H9 (cell line): ENCODE measurements at regions not wholly inside any gene's neighbourhood (a gene's known extent, or its start where the extent isn't known, plus 50 kb on each side); places are given as distances from the start of the nearest gene placed in this dataset.

ENCODE experiments used
- DNase-seq: peaks from one replicate; pipeline ENCODE4 v3.0.0-alpha.2; 2017
- H2AFZ ChIP-seq: one replicate; pipeline ENCODE4 v1.6.1; 2013; ENCODE audit warnings: mild to moderate bottlenecking, low read length, control low read depth, moderate library complexity
- H2AK5ac ChIP-seq: 2 replicates; pipeline ENCODE4 v1.6.1; 2013; ENCODE audit warnings: low read length, control low read depth, mixed read lengths; ENCODE audit not compliant: insufficient read length
- H2BK120ac ChIP-seq: one replicate; pipeline ENCODE4 v1.6.1; 2013; ENCODE audit warnings: low read depth, mild to moderate bottlenecking, low read length, control low read depth, inconsistent platforms; ENCODE audit not compliant: poor library complexity, severe bottlenecking
- H2BK12ac ChIP-seq: 2 replicates; pipeline ENCODE4 v1.6.1; 2013; ENCODE audit warnings: low read length, control low read depth, mixed read lengths, low read depth; ENCODE audit not compliant: insufficient read length
- H2BK15ac ChIP-seq: 2 replicates; pipeline ENCODE4 v1.6.1; 2013; ENCODE audit warnings: low read depth, low read length, control low read depth
- H2BK20ac ChIP-seq: one replicate; pipeline ENCODE4 v1.6.1; 2013; ENCODE audit warnings: low read depth, mild to moderate bottlenecking, low read length, control low read depth, inconsistent platforms; ENCODE audit not compliant: poor library complexity, severe bottlenecking
- H2BK5ac ChIP-seq: 2 replicates; pipeline ENCODE4 v1.6.1; 2013; ENCODE audit warnings: low read length, control low read depth, mixed read lengths; ENCODE audit not compliant: insufficient read length
- H3K14ac ChIP-seq: 2 replicates; pipeline ENCODE4 v1.6.1; 2013; ENCODE audit warnings: low read length, control low read depth; ENCODE audit not compliant: insufficient read depth
- H3K18ac ChIP-seq: 2 replicates; pipeline ENCODE4 v1.6.1; 2013; ENCODE audit warnings: low read depth, mild to moderate bottlenecking, mixed read lengths, low read length, control low read depth; ENCODE audit not compliant: insufficient read length
- H3K23ac ChIP-seq: 2 replicates; pipeline ENCODE4 v1.6.1; 2013; ENCODE audit warnings: low read length, control low read depth, mixed read lengths, low read depth; ENCODE audit not compliant: insufficient read length
- H3K23me2 ChIP-seq: 2 replicates; pipeline ENCODE4 v1.6.1; 2013; ENCODE audit warnings: low read depth, mild to moderate bottlenecking, mixed read lengths, low read length, control low read depth; ENCODE audit not compliant: insufficient read length, poor library complexity, severe bottlenecking
- H3K27ac ChIP-seq: 2 replicates; pipeline ENCODE4 v1.5.1; 2013; ENCODE audit warnings: low read length, control low read depth, mixed read lengths, low read depth; ENCODE audit not compliant: insufficient read length
- H3K27me3 ChIP-seq: 2 replicates; pipeline ENCODE4 v1.6.1; 2013; ENCODE audit warnings: low read length, control low read depth, inconsistent platforms; ENCODE audit not compliant: insufficient read depth
- H3K4ac ChIP-seq: 2 replicates; pipeline ENCODE4 v1.6.1; 2013; ENCODE audit warnings: low read depth, mild to moderate bottlenecking, control low read depth, inconsistent platforms, low read length, moderate library complexity
- H3K4me1 ChIP-seq: 2 replicates; pipeline ENCODE4 v1.6.1; 2013; ENCODE audit warnings: low read length, control low read depth, inconsistent platforms; ENCODE audit not compliant: insufficient read depth
- H3K4me2 ChIP-seq: 2 replicates; pipeline ENCODE4 v1.6.1; 2013; ENCODE audit warnings: low read length, control low read depth, mixed read lengths; ENCODE audit not compliant: insufficient read length, insufficient read depth
- H3K56ac ChIP-seq: 2 replicates; pipeline ENCODE4 v1.6.1; 2013; ENCODE audit warnings: low read depth, mild to moderate bottlenecking, mixed read lengths, low read length, control low read depth; ENCODE audit not compliant: insufficient read length
- H3K79me1 ChIP-seq: 2 replicates; pipeline ENCODE4 v1.6.1; 2013; ENCODE audit warnings: low read depth, mild to moderate bottlenecking, moderate library complexity, low read length, control low read depth, inconsistent platforms; ENCODE audit not compliant: insufficient read depth, poor library complexity, severe bottlenecking
- H3K79me2 ChIP-seq: 2 replicates; pipeline ENCODE4 v1.6.1; 2013; ENCODE audit warnings: low read length, control low read depth, inconsistent platforms; ENCODE audit not compliant: insufficient read depth
- H3K9ac ChIP-seq: 2 replicates; pipeline ENCODE4 v1.6.1; 2013; ENCODE audit warnings: low read length, control low read depth, mixed read lengths; ENCODE audit not compliant: insufficient read length; ENCODE audit errors: extremely low read depth
- H3K9me3 ChIP-seq: one replicate; pipeline ENCODE4 v1.6.1; 2013; ENCODE audit warnings: low read depth, low read length, inconsistent platforms; ENCODE audit not compliant: control insufficient read depth
- H3T11ph ChIP-seq: one replicate; pipeline ENCODE4 v1.6.1; 2013; ENCODE audit warnings: mild to moderate bottlenecking, low read length, control low read depth, inconsistent platforms
- H4K20me1 ChIP-seq: one replicate; pipeline ENCODE4 v1.6.1; 2013; ENCODE audit not compliant: control insufficient read depth, insufficient read length, insufficient read depth
- H4K5ac ChIP-seq: 2 replicates; pipeline ENCODE4 v1.6.1; 2013; ENCODE audit warnings: low read depth, mild to moderate bottlenecking, mixed read lengths, low read length, control low read depth; ENCODE audit not compliant: insufficient read length
- H4K8ac ChIP-seq: replicated peaks from 2 replicates; pipeline ENCODE4 v1.6.1; 2013; ENCODE audit warnings: low read length, control low read depth, mixed read lengths, low read depth; ENCODE audit not compliant: insufficient read length
- H4K91ac ChIP-seq: 2 replicates; pipeline ENCODE4 v1.6.1; 2013; ENCODE audit warnings: low read depth, mild to moderate bottlenecking, moderate library complexity, mixed read lengths, low read length, control low read depth; ENCODE audit not compliant: insufficient read length
- H3K27ac Mint-ChIP-seq, 3 experiments: 2 replicates in 2 of 3; 3 replicates in 1 of 3; pipeline ENCODE4 v1.8.0; 2020 to 2021; ENCODE audit warnings: mixed read lengths in 3 of 3, mild to moderate bottlenecking in 1 of 3, moderate library complexity in 1 of 3
- H3K27me3 Mint-ChIP-seq: 2 replicates; pipeline ENCODE4 v1.8.0; 2021; ENCODE audit warnings: low read depth, mild to moderate bottlenecking, moderate library complexity, mixed read lengths
- H3K36me3 Mint-ChIP-seq, 3 experiments: 2 replicates in 2 of 3; 3 replicates in 1 of 3; pipeline ENCODE4 v1.8.0; 2020 to 2021; ENCODE audit warnings: low read depth in 3 of 3, mixed read lengths in 3 of 3; ENCODE audit not compliant: insufficient read depth in 1 of 3
- H3K4me1 Mint-ChIP-seq, 2 experiments: 2 replicates each; pipeline ENCODE4 v1.8.0; 2020; ENCODE audit warnings: mixed read lengths in 2 of 2
- H3K4me3 Mint-ChIP-seq, 2 experiments: 2 replicates in 1 of 2; 3 replicates in 1 of 2; pipeline ENCODE4 v1.8.0; 2020 to 2021; ENCODE audit warnings: mild to moderate bottlenecking in 2 of 2, mixed read lengths in 2 of 2, moderate library complexity in 1 of 2
- H3K9me3 Mint-ChIP-seq, 2 experiments: 2 replicates in 1 of 2; 3 replicates in 1 of 2; pipeline ENCODE4 v1.8.0; 2020; ENCODE audit warnings: mild to moderate bottlenecking in 2 of 2, mixed read lengths in 2 of 2, moderate library complexity in 1 of 2
- CTCF ChIP-seq: fragments of 200-600 bp; sonication (generic); conservative IDR thresholded peaks from 3 replicates; pipeline ENCODE4 v1.8.0; 2021; ENCODE audit warnings: antibody characterized with exemption, mild to moderate bottlenecking
- WGBS: extraction: QIAGEN DNeasy Blood & Tissue Kit; methylation state at CpG from one replicate; pipeline ENCODE4 v1.1.7; 2013; ENCODE audit warnings: missing lambda C conversion rate, low lambda C conversion rate, mixed read lengths; ENCODE audit not compliant: insufficient read length; ENCODE audit errors: extremely low coverage; 5-methylcytosine and 5-hydroxymethylcytosine counted together

- no peak for DNase-seq
- Mint-ChIP-seq H3K27ac (no peak overlapping the region), H3K4me3 (no peak overlapping the region), H3K4me1 (no peaks in the 10 kb centered on the region), H3K36me3 (no peaks in the 10 kb centered on the region), H3K9me3 (no peaks in the 10 kb centered on the region), H3K27me3 (no peaks in the 10 kb centered on the region; the same call in 1 of the 2 replicates)
- Histone ChIP-seq H3K9ac (no peak overlapping the region), H2BK12ac (no peak overlapping the region), H4K5ac (no peak overlapping the region), H3K79me2 (no peaks in the 10 kb centered on the region), H3K23me2 (no peaks in the 10 kb centered on the region), H4K8ac (no peak overlapping the region), H3K56ac (no peak overlapping the region), H3K4me2 (no peak overlapping the region), H4K20me1 (no peaks in the 10 kb centered on the region), H2BK15ac (no peak overlapping the region), H3K27ac (no peak overlapping the region), H3K23ac (no peak overlapping the region), H2BK120ac (no peak overlapping the region), H3K27me3 (no peaks in the 10 kb centered on the region), H3T11ph (no peak overlapping the region), H3K14ac (no peak overlapping the region), H2AFZ (no peak overlapping the region), H4K91ac (no peak overlapping the region), H2BK20ac (no peak overlapping the region), H2AK5ac (no peak overlapping the region), H3K4me1 (no peaks in the 10 kb centered on the region), H3K79me1 (no peaks in the 10 kb centered on the region), H2BK5ac (no peak overlapping the region), H3K9me3 (no peaks in the 10 kb centered on the region), H3K18ac (no peak overlapping the region), H3K4ac (no peak overlapping the region)
- WGBS: no CpG with 5 or more reads among the region's 1 CpG
- no peak for TF ChIP-seq CTCF
Measured at GRCh38 chr4:12534684-12535083, 949.5 kb downstream of the RAB28 start.
